HG02981 (cell line): ENCODE measurements at regions not wholly inside any gene's neighbourhood (a gene's known extent, or its start where the extent isn't known, plus 50 kb on each side); places are given as distances from the start of the nearest gene placed in this dataset.

Source experiments
- ATAC-seq: cut with Tn5 transposase; IDR thresholded peaks from one replicate; pipeline ENCODE4 v1.9.1; 2021; ENCODE audit warnings: mild to moderate bottlenecking, moderate library complexity; ENCODE audit not compliant: unreplicated experiment

DNA sequence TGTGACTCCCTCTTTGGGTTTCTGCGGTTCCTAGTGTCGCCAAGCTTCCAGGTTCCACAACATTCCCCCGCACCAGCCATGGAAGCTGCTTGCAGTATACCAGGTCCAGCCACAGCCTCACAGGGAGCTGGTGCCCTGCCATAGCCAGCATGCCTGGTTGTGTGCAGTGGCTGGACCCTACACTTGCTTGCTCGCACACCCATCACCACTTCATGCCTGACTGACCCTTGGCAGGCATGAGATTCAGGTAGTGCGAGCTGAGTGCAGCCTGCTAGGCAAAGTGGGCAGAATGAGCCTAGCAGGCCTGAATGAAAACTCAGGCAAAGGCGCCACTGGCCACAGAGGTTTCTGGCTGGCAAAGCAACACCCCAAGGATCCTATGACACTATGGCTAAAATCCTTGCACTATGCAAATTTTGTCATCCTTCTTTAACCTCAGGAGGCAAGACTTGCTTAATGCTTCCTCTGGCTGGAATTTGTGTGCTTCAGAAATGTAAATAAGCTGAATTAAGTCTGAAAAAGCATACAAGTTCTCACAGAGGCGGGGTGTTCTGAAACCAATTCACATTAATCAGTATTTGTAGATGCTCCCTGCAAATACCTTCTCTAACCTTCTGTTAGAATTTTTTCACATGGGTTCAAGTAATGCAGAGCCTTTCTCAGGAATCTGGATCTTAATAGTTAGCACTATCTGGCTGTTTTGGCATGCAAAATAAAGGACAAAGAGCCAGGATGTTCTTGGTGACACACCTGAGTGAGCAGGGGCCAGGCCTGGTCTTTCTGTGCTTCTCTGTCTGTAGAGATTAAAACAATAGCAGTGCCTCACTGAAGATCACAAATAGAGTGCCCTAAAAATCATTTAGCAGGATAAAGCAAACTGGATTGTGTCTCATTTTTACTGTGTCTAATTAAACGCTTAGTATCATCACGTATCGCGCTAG, 256.9 kb downstream of the GPATCH2 start:
- ATAC-seq, result no peak

DNA sequence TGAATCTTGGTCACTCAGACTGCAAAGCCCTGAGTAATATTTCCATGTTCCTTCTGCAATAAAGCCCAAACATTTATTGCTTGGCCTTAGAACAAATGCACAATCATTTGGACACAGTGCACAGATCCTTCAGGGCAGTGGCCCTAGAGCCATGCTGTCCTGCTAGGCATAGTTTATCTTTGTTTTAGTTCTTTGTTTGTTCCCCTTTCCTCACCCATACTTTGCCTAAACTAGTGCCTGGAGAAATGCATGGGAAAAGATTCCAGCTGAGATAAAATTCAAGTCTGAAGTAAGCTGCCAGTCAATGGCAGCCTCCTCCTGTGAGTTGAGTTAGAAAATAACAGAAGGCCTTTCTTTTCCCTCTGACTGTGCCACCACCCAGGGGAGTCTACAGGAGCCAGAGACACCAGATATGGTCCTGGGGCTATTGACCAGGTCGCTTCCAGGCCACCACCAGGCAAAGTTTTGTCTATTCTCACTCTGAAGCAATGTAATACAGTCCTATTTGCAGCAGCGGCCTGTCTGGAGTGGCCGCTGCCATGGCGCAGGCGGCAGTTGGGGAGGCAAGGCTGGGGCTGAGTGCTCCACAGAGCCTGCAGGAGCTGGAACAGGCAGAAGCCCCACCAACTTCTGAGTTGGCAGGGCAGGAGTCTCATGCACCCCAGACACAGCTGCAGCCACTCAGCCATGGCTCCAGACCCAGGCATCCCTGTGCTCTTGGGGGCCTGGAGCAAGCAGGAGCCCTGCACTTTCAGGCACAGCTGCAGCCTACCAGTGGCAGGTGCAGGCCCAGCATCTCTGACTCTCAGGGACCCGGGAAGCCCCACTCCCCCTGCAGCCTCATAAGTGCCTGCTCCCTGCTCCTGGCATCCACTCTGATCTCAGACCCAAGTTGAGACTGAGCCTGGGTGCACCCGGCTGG, 258.6 kb downstream of the GPATCH2 start:
- ATAC-seq, result no peak

DNA sequence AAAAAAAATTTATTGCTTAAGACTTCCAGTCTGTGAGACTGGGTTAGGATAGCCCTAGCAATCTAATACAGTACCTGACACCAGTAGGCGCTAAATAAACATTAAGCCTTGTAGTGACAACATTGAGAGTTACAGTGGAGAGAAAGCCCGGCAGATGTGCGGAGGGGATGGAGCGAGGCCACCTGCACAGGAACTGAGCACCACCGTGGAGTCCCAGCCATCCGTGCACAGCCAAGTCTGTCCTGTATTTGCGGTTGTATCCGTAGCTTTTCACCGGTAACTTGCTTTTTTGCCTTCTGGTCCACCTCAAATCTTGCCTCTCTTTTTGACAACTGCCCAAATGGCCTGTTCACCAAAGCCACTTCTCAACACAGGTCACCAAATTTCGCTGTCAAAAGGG, 260.1 kb downstream of the GPATCH2 start:
- no peak for ATAC-seq

DNA sequence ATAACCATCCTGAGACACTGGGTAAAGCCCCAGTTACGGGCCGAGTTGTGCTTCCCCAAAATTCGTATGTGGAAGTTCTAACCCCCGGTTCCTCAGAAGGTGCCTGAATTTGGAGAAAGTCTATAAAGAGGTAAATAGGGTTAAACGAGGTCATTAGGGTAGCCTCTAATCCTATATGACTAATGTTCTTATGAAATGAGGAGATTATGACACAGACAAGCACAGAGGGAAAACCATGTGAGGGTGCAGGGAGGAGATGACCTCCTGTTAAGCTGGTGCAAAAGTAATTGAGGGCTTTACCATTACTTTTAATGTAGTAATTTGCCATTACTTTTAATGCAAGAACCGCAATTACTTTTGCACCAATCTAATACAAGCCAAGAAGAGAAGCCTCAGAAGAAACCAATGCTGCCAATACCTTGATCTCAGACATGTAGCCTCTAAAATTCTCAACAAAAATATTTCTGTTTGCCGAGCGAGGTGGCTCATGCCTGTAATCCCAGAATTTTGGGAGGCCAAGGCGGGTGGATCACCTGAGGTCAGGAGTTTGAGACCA, 260.8 kb downstream of the GPATCH2 start:
- peak; percentile 1 for ATAC-seq

DNA sequence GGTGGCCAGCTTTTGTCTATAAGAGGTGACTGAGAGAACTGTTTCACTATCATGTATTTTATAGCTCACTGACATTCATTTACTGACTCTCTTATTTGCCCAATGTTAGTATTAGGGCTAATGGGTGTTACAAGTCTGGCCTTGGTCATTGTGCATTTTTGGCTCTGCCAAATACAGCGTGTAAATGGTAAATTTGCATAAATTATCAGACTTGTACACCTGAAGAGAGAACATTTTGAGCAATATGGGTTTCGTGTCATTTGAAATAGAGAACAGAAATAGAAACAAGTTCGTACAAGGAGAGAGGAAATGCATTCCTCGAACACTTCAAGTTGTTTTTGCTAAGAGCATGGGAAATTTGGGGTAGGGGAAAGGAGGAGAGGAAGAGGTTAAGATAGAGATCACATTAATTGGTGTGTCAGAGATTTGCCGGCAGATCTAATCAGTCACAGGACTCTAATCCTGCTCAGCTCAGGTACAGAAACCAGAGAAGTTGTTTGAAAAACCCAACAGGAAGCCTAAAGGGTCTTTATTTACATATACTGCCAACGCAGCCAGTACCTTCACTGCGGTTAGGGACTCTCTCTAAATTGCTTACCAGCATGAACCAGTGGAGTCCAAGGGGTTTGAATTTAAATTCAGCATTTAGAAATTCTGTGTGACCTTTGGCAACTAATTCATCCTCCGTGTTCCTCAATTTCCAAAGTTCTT, 261.5 kb downstream of the GPATCH2 start:
- ATAC-seq, result peak; percentile 87

DNA sequence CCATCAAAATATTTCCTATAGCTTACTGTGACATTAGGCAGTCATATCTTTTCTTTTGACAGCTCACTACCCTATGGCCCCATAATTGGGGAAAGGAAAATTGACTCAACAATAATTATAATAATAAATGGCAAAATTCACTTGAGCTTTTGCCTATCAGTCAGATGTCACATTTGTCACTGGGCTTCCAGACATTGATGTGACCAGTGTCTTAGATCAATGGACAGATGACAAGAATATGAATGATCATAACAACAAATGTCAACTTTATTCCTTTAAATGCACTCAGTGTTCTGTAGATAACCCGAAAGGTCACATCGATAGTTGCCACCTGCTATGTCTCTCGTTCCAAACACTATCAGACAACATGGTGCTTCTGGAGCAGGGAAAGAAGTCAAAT, 266.7 kb downstream of the GPATCH2 start:
- ATAC-seq, result no peak

DNA sequence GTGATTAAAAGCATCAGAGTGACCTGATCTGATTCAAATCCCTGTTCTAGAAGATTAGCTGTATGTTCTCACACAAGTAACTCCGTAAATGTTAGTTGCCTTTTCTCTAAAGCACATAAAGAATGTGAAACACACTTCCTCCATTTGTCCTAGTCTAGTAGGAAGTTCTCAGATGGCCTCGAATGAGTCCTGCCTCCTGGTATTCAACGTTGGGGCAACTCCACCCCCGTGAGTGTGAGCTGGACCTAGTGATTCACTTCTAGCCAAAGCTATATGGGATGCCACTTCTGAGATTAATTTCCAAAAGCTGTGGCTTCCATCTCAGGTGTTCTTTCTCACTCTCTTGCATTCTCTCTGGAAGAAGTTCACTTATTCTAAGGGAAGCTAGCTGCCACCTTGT, 267.6 kb downstream of the GPATCH2 start:
- no peak for ATAC-seq

DNA sequence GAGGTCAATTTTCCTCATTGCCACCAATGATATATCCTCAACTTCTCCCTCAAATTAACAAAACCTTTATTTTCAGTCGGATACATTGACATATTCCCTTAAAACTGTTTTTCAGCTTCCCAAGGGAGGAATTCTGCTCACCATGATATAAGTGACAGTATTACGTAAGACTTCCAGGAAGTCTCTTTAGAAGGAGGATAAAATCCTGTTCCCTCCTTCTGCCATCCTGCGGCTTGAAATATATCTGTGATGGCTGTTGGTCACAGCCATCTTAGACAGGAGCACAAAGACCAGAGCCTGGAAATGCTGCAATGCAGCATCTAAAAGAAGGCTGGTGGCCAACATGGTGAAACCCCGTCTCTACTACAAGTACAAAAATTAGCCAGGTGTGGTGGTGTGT, 270.4 kb downstream of the GPATCH2 start:
- ATAC-seq, result no peak

DNA sequence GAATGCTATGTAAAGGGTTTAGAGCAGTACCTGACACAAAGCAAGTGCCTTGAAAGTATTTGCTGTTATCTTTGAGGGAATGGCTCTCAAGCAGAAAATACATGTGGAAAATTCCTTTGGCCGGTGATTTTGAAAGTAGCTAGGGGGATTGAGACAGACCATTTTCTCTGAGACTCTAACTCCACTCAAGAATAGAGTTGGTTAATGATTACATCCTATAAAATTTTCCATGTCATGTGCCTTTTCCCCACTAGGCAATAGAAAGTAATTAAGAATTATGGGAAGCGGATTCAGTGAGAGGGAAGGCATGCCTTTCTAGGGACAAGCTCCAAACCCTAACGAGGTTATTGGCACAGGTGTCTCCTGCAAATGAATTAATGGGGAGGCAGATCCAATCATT, 276.0 kb downstream of the GPATCH2 start:
- ATAC-seq, result no peak

DNA sequence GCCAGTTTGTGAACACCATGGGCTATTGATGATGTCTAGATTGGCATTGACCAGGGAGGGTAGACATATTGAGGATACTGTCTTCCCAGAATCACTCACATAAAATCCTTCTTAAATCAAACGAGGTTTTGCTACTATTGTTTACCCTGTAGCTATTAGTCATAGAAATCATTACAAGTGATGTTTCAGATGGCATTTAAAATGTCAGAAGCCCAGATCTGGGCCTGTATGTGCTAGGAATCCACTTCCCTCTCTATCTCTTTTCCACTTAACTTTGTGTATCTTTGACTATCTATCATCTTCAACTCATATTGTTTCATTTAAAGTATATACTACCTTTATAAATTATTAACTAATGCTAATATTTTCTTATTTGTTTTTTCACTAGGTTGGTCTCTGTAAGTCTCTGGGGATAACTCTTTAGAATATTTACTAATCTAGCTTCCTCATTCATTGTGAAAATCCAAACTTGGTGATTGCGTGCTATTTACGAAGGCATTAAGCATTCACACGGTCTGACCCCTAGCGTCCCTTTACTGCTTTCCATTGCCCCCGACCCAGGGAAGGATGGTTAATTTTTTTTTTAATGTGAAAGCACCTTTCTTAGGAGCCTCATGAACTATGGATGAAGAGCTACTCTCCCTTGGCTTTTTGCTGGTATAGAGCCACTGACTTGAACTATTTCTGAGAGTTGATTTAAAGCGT, 281.8 kb downstream of the GPATCH2 start:
- no peak for ATAC-seq

DNA sequence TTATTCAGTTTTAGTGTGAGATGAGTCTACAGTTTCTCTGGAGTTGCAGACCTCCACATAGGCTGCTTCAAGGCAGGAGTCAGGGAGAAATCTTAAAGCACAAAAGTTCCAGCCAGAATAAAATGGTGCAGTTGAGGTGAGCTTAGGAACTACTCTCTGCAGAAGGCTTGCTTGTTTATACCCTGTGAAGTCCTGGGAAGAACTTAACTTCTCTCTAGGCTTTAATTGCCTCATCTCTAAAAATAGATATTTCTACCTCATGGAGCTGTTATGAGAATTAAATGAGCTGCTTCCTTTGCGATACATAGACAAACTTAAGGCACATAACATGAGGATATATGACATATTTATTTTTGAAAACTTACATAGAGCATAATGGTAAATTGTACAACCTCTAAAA, 286.2 kb downstream of the GPATCH2 start:
- no peak for ATAC-seq

DNA sequence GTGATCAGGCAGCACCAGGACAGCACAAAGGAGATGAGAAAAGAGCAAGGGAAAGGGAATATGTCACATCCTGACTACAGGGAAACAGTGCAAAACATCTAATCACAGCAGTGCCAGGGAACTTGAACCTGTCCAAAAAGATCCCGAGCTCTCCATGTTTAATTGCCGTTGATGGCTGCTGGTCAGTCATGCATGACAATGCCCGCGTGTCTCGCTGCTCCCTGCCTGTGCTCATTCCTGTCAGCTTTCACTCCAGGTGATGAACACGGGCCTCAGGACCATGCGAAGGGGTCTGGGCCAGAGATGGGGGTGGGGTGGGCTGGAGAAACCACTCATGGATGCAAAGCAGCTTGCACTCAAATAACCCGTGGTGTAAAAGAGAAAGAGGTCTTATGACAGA, 287.0 kb downstream of the GPATCH2 start:
- ATAC-seq, result no peak

DNA sequence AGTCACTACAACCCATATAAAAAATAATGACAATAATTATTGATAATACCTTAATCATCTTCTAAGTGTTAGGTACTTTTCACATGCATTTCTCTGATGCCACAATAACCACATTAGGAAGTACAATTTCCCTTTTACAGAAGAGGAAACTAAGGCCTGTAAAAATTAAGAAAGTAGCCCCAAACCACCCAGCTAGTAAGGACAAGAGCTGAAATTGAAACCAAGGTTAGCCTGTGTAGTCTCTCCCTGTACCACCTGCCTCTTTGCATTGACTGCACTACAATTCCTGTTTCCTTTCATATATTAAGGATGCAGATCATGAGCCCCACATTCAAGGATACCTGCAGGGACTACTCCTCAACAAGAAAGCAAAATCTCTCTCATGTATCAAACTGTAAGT, 288.8 kb downstream of the GPATCH2 start:
- ATAC-seq, result no peak

DNA sequence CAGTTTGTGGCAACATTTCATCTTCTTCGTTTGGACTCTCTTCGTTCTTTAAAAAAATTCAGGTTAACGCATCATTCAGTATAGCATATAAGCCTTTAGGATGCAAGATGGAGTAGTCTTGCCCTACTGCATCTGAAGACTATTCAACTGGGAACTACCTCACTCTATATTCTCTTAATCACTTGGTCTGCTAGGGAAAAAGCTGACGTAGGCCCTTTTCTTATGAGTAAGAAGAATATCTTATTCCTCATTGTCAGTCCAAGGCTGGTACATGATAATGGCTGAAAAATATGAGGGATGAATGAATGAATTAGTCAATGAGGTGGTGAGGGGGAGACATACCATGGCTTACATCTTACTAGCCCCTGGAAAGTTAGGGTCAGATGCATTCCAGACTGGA, 294.2 kb downstream of the GPATCH2 start:
- no peak for ATAC-seq

DNA sequence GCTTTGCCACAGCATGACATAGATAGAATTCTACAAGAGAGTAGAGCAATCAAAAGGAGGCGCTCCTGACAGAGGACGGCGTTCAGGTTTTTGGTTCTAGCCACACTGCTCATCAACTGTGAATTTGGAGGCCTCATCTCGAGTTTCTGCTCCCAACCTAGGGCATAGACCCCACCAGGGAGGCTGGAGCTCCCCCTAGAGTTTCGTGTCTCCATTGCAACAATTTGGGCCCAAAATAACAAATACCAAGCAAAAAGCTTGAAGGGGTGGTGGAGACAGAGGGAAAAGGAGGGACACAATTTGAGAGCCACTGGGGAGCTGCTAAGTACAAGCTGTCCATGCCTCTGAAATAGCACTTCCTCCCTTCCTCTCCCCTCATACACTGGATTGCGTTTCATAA, 297.0 kb downstream of the GPATCH2 start:
- peak; percentile 75 for ATAC-seq

DNA sequence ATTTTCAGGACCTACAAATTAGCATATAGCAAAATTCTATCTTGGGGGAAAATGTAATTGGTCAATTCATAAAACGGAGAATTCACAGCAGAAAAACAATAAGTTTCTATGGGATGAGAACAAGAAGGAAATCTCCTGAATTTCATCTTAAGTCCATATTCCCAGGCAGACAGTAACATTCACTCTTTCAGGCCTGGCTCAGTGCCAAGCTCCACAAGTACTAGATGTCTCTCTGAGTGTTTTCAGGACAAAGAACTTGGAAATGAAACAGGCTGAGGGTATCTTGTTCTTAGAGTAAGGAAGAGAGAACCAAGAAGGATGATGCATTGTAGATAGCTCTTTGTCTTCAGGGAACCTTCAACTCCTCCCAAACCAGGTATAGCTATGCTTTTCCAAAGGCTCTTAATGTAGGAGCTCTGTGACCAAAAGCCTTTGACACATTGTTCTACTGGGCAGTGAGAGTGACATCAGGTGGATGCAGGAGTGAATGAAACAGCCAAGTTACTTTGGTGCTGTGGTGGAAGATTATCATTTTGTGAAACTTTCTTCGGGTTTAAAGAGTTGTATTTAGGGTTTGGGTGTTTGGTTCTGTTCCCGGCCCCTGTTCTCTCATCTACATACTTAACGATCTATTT, 298.3 kb downstream of the GPATCH2 start:
- no peak for ATAC-seq

DNA sequence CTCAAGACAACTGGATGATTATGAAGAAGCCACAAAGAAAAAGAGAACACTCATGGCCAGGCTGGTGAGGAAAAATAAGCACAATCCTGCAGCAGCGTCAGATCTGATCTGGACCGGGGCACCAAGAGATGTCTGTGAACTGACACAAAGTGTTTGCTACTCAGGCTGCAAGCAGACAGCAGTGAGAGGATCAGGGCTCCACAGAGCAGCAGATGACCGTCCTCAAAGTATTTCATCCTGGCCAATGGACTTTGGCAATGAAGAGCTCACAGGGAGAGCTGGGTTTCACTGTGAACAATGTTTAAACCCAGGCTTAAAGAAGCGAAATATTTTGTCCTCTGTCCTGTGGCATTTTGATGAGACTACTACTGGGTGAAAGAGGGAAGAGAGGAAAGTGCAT, 299.2 kb downstream of the GPATCH2 start:
- ATAC-seq, result no peak

DNA sequence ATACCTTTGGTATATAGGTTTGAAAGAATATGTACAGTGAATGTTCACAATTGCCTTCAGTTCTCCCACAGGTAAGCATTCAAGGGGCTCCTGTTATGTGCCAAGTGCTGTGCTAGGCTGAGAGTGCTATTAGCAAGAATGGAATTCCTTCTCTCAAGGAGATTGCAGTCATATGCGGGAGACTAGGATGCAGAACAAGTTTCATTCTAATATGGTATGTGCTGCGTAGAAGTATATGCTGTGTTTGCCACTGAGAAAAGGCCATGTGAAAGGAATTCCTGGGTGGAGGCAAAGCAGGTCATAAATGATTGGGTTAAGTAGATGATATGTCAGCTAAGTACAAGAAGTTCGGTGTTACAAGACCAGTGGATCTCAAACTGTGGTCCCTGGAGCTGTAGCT, 303.0 kb downstream of the GPATCH2 start:
- no peak for ATAC-seq

DNA sequence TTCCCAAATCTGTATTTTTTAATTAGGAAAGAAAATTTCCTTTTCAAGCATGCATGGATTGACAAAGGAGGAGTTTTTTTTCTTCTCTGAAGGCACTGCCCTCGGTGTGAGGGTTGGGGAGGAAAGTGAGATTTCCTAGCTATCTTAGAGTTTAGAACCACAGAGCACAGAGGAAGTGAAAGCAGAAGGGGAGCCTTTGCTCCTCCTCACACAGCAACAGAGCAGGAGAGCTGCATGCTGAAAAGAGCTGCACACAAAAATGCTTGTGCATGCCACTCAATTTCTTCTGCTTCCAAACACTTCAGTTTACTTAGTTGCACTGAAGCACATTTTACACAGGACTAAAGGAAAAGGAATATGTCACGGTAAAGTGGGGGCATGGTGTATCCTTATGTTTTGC, 308.1 kb downstream of the GPATCH2 start:
- ATAC-seq, result peak; percentile 100

DNA sequence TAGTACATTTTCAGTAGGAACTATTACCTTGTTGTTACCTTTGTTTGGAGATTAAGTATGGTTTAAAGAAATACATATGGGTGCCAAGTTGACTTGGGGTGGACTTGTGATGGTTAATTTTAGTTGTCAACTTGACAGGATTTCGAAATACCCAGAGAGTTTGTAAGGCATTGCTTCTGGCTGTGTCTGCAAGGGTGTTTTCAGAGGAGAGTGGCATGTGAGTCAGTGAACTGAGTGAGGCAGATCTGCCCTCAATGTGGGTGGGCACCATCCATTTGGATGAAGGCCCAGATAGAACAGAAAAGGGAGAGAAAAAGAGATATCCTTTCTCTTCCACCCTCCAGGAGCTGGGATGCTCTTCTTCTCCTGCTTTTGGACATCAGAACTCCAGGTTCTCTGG, 315.5 kb downstream of the GPATCH2 start:
- ATAC-seq, result no peak
